Mesendoderm (in vitro differentiated cells): ENCODE measurements at regions not wholly inside any gene's neighbourhood (a gene's known extent, or its start where the extent isn't known, plus 50 kb on each side); places are given as distances from the start of the nearest gene placed in this dataset.
"Not testable (repeated sequence)": the region's sequence is repeated elsewhere in the genome, so short reads cannot be mapped to it uniquely, and the experiment has no call there.

Experiments
- DNase-seq: peaks from one replicate; pipeline ENCODE4 v3.0.0; 2013
- H2AK5ac ChIP-seq: 2 replicates; pipeline ENCODE4 v1.6.1; 2013; ENCODE audit warnings: low read length, inconsistent platforms
- H2BK120ac ChIP-seq: 2 replicates; pipeline ENCODE4 v1.6.1; 2013; ENCODE audit warnings: low read depth, mild to moderate bottlenecking, low read length, moderate library complexity, mixed read lengths
- H2BK15ac ChIP-seq: replicated peaks from 2 replicates; pipeline ENCODE4 v1.6.1; 2013; ENCODE audit warnings: low read depth, mild to moderate bottlenecking, moderate library complexity
- H2BK5ac ChIP-seq: 2 replicates; pipeline ENCODE4 v1.6.1; 2013; ENCODE audit warnings: low read length, inconsistent platforms
- H3K18ac ChIP-seq: 2 replicates; pipeline ENCODE4 v1.6.1; 2013; ENCODE audit warnings: mild to moderate bottlenecking, low read length, mixed read lengths
- H3K23ac ChIP-seq: one replicate; pipeline ENCODE4 v1.6.1; 2013; ENCODE audit warnings: low read length
- H3K27ac ChIP-seq: 2 replicates; pipeline ENCODE4 v1.5.1; 2013; ENCODE audit warnings: low read depth, mild to moderate bottlenecking, inconsistent platforms, low read length, moderate library complexity
- H3K27me3 ChIP-seq: 2 replicates; pipeline ENCODE4 v1.6.1; 2013; ENCODE audit warnings: low read length, control low read depth, mild to moderate bottlenecking, inconsistent platforms; ENCODE audit not compliant: insufficient read depth, poor library complexity
- H3K36me3 ChIP-seq: 2 replicates; pipeline ENCODE4 v1.6.1; 2013; ENCODE audit warnings: low read length, inconsistent platforms; ENCODE audit not compliant: control insufficient read depth, insufficient read depth
- H3K4ac ChIP-seq: one replicate; pipeline ENCODE4 v1.6.1; 2013; ENCODE audit warnings: low read depth, mild to moderate bottlenecking, low read length, moderate library complexity
- H3K4me1 ChIP-seq: 2 replicates; pipeline ENCODE4 v1.6.1; 2013; ENCODE audit warnings: low read depth, low read length, inconsistent platforms; ENCODE audit not compliant: control insufficient read depth
- H3K4me2 ChIP-seq: 2 replicates; pipeline ENCODE4 v1.6.1; 2013; ENCODE audit warnings: low read length
- H3K4me3 ChIP-seq: 2 replicates; pipeline ENCODE4 v1.5.1; 2013; ENCODE audit warnings: mild to moderate bottlenecking, low read length
- H3K56ac ChIP-seq: one replicate; pipeline ENCODE4 v1.6.1; 2013; ENCODE audit warnings: low read length
- H3K79me1 ChIP-seq: 2 replicates; pipeline ENCODE4 v1.6.1; 2013; ENCODE audit warnings: low read length, inconsistent platforms
- H3K79me2 ChIP-seq: 2 replicates; pipeline ENCODE4 v1.6.1; 2013; ENCODE audit warnings: mild to moderate bottlenecking, low read length; ENCODE audit not compliant: control insufficient read depth, insufficient read depth
- H3K9ac ChIP-seq: 2 replicates; pipeline ENCODE4 v1.6.1; 2013; ENCODE audit warnings: low read length, inconsistent platforms
- H4K5ac ChIP-seq: one replicate; pipeline ENCODE4 v1.6.1; 2013; ENCODE audit warnings: low read length
- H4K8ac ChIP-seq: one replicate; pipeline ENCODE4 v1.6.1; 2013; ENCODE audit warnings: low read depth, mild to moderate bottlenecking, control low read depth, low read length, moderate library complexity
- WGBS: extraction: QIAGEN DNeasy Blood & Tissue Kit; methylation state at CpG from one replicate; pipeline ENCODE4 v1.1.7; 2013; ENCODE audit warnings: low lambda C conversion rate, missing lambda C conversion rate; ENCODE audit not compliant: insufficient coverage; ENCODE audit errors: extremely low coverage; 5-methylcytosine and 5-hydroxymethylcytosine counted together

DNA sequence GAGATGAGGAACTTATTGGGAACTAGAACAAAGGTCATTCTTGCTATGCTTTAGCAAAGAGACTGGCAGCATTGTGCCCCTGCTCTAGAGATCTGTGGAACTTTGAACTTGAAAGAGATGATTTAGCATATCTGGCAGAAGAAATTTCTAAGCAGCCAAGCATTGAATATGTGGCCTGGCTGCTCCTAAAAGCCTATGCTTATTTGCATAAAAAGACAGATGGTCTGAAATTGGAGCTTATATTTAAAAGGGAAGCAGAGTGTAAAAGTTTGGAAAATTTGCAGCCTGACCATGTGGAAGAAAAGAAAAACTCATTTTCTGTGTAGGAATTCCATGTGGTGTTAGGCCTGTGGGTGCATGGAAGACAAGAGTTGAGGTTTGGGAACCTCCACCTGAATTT is 647.5 kb downstream of the MATN1 start:
- H2AK5ac ChIP-seq, H3K56ac ChIP-seq, H3K36me3 ChIP-seq, H2BK5ac ChIP-seq, H3K9ac ChIP-seq, H3K23ac ChIP-seq, H3K27me3 ChIP-seq, H3K79me2 ChIP-seq, H4K5ac ChIP-seq, H3K4me3 ChIP-seq, H3K27ac ChIP-seq, H2BK15ac ChIP-seq, H3K4me1 ChIP-seq, H3K79me1 ChIP-seq, H3K4ac ChIP-seq, H4K8ac ChIP-seq, H2BK120ac ChIP-seq, H3K4me2 ChIP-seq, DNase-seq, H3K18ac ChIP-seq: not testable (repeated sequence)

GRCh38 chr1:30068787-30069472 is 654.5 kb downstream of the MATN1 start:
- no peak overlapping the region for H3K18ac ChIP-seq
- no peak overlapping the region for H2BK120ac ChIP-seq
- no peak overlapping the region for H2BK5ac ChIP-seq
- no peak overlapping the region for H3K4ac ChIP-seq
- H3K27ac ChIP-seq: no peak overlapping the region
- no peak for DNase-seq
- H2AK5ac ChIP-seq: no peak overlapping the region
- no peaks in the 10 kb centered on the region for H3K79me1 ChIP-seq
- H3K56ac ChIP-seq: no peak overlapping the region
- no peak overlapping the region for H3K4me3 ChIP-seq
- H3K27me3 ChIP-seq: no peaks in the 10 kb centered on the region
- no peak overlapping the region for H4K5ac ChIP-seq
- H3K79me2 ChIP-seq: no peaks in the 10 kb centered on the region
- WGBS: no CpG with 5 or more reads among the region's 9 CpGs
- no peaks in the 10 kb centered on the region for H3K4me1 ChIP-seq
- no peak overlapping the region for H3K4me2 ChIP-seq
- no peak overlapping the region for H3K9ac ChIP-seq
- H3K23ac ChIP-seq: no peak overlapping the region
- no peak overlapping the region for H2BK15ac ChIP-seq
- H3K36me3 ChIP-seq: no peaks in the 10 kb centered on the region
- H4K8ac ChIP-seq: no peak overlapping the region

- H2AK5ac ChIP-seq: no peak overlapping the region
- H3K79me2 ChIP-seq: no peaks in the 10 kb centered on the region
These were observed 658.8 kb downstream of the MATN1 start for GRCh38 chr1:30064547-30064946.

GRCh38 chr1:30063621-30064280 is 659.6 kb downstream of the MATN1 start:
- H3K27me3 ChIP-seq: no peaks in the 10 kb centered on the region
- 100% methylated on average over 1 of the region's 7 CpGs for WGBS
- H3K4me2 ChIP-seq: no peak overlapping the region
- DNase-seq: no peak
- H3K4me3 ChIP-seq: no peak overlapping the region
- H3K27ac ChIP-seq: no peak overlapping the region
- no peak overlapping the region for H4K5ac ChIP-seq
- H3K18ac ChIP-seq: no peak overlapping the region
- no peak overlapping the region for H2BK120ac ChIP-seq
- no peaks in the 10 kb centered on the region for H3K79me1 ChIP-seq
- no peak overlapping the region for H2AK5ac ChIP-seq
- H3K23ac ChIP-seq: no peak overlapping the region
- H3K79me2 ChIP-seq: no peaks in the 10 kb centered on the region
- H2BK5ac ChIP-seq: no peak overlapping the region
- H3K9ac ChIP-seq: no peak overlapping the region
- H3K4me1 ChIP-seq: no peaks in the 10 kb centered on the region
- H3K36me3 ChIP-seq: no peaks in the 10 kb centered on the region
- no peak overlapping the region for H3K4ac ChIP-seq
- H2BK15ac ChIP-seq: no peak overlapping the region
- no peak overlapping the region for H3K56ac ChIP-seq
- no peak overlapping the region for H4K8ac ChIP-seq

More at GRCh38 chr1:30064547-30064946, 658.8 kb downstream of the MATN1 start:
- H2BK5ac ChIP-seq: no peak overlapping the region
- H3K4me2 ChIP-seq: no peak overlapping the region
- no peaks in the 10 kb centered on the region for H3K36me3 ChIP-seq
- H3K18ac ChIP-seq: no peak overlapping the region
- H3K23ac ChIP-seq: no peak overlapping the region
- H3K4me3 ChIP-seq: no peak overlapping the region
- no peak overlapping the region for H4K5ac ChIP-seq
- no peaks in the 10 kb centered on the region for H3K4me1 ChIP-seq
- no peak overlapping the region for H3K4ac ChIP-seq
- no peak for DNase-seq
- H3K9ac ChIP-seq: no peak overlapping the region
- H4K8ac ChIP-seq: no peak overlapping the region
- no peak overlapping the region for H3K27ac ChIP-seq
- H3K27me3 ChIP-seq: no peaks in the 10 kb centered on the region
- no CpG with 5 or more reads among the region's 2 CpGs for WGBS
- no peak overlapping the region for H2BK15ac ChIP-seq
- H3K56ac ChIP-seq: no peak overlapping the region
- no peaks in the 10 kb centered on the region for H3K79me1 ChIP-seq
- H2BK120ac ChIP-seq: no peak overlapping the region

- Histone ChIP-seq H3K27ac (no peak overlapping the region), H3K4me1 (no peaks in the 10 kb centered on the region), H4K5ac (no peak overlapping the region), H3K9ac (no peak overlapping the region), H4K8ac (no peak overlapping the region), H3K23ac (no peak overlapping the region), H3K79me1 (no peaks in the 10 kb centered on the region), H3K56ac (peak overlapping the region; percentile 1), H2AK5ac (no peak overlapping the region), H3K79me2 (no peaks in the 10 kb centered on the region), H3K27me3 (no peaks in the 10 kb centered on the region), H3K4ac (no peak overlapping the region), H2BK5ac (no peak overlapping the region), H3K4me3 (no peak overlapping the region), H3K18ac (no peak overlapping the region), H3K4me2 (no peak overlapping the region), H2BK15ac (no peak overlapping the region), H3K36me3 (no peaks in the 10 kb centered on the region), H2BK120ac (no peak overlapping the region)
- DNase-seq: peak; percentile 23
- WGBS: no CpG with 5 or more reads among the region's 13 CpGs
These were observed 661.8 kb downstream of the MATN1 start for GRCh38 chr1:30061292-30062220.
